ENCODE measurements at regions not wholly inside any gene's neighbourhood (a gene's known extent, or its start where the extent isn't known, plus 50 kb on each side); places are given as distances from the start of the nearest gene placed in this dataset.

DNA sequence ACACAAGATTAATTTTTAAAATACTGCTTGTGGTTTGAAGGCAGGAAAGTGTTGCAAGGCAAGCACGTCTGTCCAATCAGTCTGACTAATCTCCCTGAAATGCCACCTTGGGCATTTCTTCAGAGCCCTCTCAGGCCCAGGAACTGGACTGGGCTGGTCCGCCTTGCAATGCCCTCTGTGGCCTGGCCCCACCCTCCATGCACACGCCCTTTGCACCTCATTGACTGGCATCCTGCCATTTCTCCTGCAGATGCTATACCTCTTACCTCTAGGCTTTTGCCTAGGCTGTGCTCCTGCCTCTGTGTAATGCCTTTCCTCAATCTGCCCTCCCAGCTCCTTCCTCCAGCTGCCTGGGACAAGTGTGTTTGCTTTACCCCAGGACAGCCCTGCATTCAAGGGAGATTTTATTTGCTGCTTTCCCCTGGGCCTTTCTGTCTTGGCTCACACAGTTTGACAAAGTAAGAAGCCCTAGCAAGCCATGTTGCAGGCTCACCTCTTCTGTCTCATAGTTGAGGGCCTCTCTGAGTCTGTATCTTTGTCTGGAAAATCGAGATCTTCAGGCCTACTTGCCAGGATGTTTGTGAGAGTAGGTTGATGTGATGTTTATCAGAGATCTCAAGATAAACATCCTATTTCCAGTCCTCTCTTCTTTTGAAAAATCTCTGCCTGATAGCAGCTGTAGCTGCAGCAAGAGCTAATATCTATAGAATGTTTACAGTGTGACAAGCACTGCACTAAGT, 149.2 kb upstream of the JUN start:
- H3K4me3 ChIP-seq (ENCODE audit: low read length) = no peak overlapping the region
- TF ChIP-seq, protein P1, sequence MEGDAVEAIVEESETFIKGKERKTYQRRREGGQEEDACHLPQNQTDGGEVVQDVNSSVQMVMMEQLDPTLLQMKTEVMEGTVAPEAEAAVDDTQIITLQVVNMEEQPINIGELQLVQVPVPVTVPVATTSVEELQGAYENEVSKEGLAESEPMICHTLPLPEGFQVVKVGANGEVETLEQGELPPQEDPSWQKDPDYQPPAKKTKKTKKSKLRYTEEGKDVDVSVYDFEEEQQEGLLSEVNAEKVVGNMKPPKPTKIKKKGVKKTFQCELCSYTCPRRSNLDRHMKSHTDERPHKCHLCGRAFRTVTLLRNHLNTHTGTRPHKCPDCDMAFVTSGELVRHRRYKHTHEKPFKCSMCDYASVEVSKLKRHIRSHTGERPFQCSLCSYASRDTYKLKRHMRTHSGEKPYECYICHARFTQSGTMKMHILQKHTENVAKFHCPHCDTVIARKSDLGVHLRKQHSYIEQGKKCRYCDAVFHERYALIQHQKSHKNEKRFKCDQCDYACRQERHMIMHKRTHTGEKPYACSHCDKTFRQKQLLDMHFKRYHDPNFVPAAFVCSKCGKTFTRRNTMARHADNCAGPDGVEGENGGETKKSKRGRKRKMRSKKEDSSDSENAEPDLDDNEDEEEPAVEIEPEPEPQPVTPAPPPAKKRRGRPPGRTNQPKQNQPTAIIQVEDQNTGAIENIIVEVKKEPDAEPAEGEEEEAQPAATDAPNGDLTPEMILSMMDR (IDR thresholded peaks at IDR 0.05; ENCODE audit: insufficient read depth, low read depth, low read length, missing control alignments) = peak; percentile 15
- DNase-seq (ENCODE audit: low read depth) = peak; percentile 97

- no peak overlapping the region for H3K4me3 ChIP-seq (ENCODE audit: low read length)
- DNase-seq (ENCODE audit: low read depth) = peak; percentile 41
- TF ChIP-seq, protein P1 (IDR thresholded peaks at IDR 0.05; ENCODE audit: insufficient read depth, low read depth, low read length, missing control alignments) = no peak
These were observed 149.7 kb upstream of the JUN start for GRCh38 chr1:58933599-58933926.

DNA sequence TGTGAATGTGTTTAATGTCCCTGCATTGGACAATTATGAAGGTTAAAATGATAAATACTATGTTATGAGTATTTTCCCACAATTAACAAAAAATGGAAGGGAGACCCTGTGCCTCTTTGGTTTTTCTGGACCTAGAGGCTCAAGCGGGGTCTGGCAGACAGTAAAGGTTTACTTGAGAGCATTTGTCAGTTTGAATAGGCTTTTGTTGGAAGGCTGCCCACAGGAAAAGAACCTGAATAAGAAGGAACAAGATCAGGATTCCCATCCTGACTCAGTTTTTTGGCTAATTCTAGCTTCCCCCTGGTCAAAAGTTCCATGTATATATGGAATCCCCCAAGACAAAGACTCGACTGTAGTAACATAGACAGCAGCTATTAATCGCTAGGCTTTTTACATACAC, 150.9 kb upstream of the JUN start:
- no peak for DNase-seq (ENCODE audit: low read depth)
- no peak overlapping the region for H3K4me3 ChIP-seq (ENCODE audit: low read length)
- TF ChIP-seq, protein P1 (IDR thresholded peaks at IDR 0.05; ENCODE audit: insufficient read depth, low read depth, low read length, missing control alignments) = no peak

GRCh38 chr1:58936973-58937372, 153.1 kb upstream of the JUN start:
- TF ChIP-seq, protein P1 (IDR thresholded peaks at IDR 0.05; ENCODE audit: insufficient read depth, low read depth, low read length, missing control alignments) = no peak
- no peak overlapping the region for H3K4me3 ChIP-seq (ENCODE audit: low read length)
- peak; percentile 44 for DNase-seq (ENCODE audit: low read depth)

GRCh38 chr1:58939146-58939545, 155.3 kb upstream of the JUN start:
- no peak overlapping the region for H3K4me3 ChIP-seq (ENCODE audit: low read length)
- peak; percentile 53 for DNase-seq (ENCODE audit: low read depth)
- TF ChIP-seq, protein P1 (IDR thresholded peaks at IDR 0.05; ENCODE audit: insufficient read depth, low read depth, low read length, missing control alignments) = no peak

DNA sequence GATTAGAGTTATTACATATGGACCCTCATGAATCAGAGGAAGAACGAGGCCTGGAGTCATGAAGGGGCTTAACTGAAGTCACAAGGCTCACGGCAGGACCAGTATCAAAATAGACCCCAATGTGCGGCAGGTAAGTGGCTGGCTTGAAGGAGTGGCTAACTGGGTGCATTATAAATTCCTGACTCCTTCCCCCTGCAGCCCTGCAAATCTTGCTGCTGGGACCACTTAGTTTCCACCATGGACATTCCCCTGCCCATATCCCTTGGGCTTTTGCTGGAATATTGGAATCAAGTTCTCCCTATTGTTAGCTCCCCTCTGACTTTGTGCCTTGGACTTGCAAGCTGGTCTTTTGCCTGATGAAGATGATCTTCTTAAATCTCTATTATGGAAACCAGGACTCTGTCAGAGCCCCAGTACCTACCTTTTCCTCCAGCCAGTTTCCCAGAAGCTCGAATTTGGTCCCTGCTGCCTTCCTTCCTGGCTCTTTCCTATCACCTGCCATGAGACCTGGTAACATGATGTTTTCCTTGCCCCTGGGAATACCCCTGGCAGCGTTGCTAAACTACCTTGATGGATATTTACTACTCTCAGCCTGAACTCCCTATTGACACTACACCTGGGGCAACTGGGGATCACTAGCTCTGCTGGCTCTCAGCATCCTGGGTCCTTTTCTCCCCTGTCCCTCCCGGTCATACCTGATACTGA, 156.0 kb upstream of the JUN start:
- TF ChIP-seq, protein P1 (IDR thresholded peaks at IDR 0.05; ENCODE audit: insufficient read depth, low read depth, low read length, missing control alignments) = no peak
- no peak overlapping the region for H3K4me3 ChIP-seq (ENCODE audit: low read length)
- no peak for DNase-seq (ENCODE audit: low read depth)
